NCI-H1417 treated with DMSO at 0.1 percent for 48 hours (cell line): ENCODE measurements at regions not wholly inside any gene's neighbourhood (a gene's known extent, or its start where the extent isn't known, plus 50 kb on each side); places are given as distances from the start of the nearest gene placed in this dataset.
"Not testable (repeated sequence)": the region's sequence is repeated elsewhere in the genome, so short reads cannot be mapped to it uniquely, and the experiment has no call there.

Source experiments
- DNase-seq: peaks from one replicate; lab custom pipeline; 2025; lab: John Stamatoyannopoulos, UW

GRCh38 chr4:117574085-117574484 lies 460.2 kb upstream of the NDST3 start:
- no peak for DNase-seq

DNA sequence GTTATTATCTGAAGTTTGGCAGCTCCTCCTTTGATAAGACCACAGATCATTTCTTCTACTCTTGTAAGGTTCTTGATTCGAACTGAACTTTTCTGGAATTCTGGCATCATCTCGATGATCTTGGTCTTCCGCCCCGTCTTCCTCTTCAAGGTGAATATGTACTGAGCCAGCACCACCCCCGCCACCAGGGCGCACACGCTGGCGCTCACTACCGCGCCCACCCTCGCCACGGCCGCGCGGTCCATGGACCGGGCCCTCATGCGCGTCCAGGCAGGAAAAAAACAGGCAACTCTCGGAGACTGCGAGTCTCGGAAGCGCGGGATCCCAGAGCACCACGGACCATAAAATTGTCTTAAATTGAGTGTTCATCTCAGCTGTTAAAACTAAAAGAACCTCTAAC lies 458.4 kb upstream of the NDST3 start:
- DNase-seq: no peak

DNA sequence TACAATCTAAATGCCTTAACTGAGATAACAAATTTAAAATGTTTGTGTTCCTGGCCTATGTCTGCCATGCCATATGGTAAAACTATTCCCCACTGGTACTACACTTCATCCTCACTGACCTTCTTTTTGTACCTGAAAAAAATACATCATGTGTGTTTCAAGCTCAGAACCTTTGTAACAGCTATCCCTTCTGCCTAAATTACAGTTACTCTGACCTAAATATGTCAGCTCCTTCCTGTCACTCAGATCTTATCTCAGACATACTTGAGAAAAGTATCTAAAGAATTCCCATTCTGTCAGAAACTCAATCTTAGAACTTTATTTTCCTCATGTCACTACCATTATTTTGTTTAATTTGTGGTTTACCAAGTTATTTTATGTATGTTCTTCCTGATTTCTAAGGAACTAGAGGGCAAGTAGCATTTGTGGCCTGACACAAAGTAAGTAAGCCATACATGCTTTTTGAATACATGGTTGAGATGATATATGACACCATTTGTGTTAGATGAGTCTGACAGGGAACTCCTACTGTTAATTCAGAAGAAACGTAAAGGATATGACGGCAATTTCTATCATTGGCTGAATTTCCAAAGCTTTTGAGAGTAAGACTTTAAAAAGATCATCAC lies 456.5 kb upstream of the NDST3 start:
- no peak for DNase-seq

DNA sequence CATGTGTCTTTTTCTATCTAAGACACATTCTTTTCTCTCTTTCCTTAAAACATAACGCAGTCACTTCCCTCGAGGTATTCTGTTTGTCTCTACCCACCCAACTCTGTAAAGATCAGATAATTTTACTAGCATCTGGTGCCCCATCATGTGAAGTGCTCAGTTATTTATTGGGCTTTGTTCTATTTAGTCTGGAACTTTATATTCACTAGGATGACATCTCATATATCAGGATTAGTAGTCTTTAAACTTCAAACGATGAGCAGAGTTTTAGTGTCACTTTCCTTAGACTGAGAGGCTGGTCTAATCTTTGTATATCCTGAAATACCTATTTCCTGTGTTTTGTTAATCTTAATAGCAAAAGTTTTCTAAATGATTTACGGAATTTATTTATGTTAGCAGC lies 445.5 kb upstream of the NDST3 start:
- DNase-seq: no peak

- DNase-seq: no peak
These were observed 437.3 kb upstream of the NDST3 start for GRCh38 chr4:117596917-117597480.

DNA sequence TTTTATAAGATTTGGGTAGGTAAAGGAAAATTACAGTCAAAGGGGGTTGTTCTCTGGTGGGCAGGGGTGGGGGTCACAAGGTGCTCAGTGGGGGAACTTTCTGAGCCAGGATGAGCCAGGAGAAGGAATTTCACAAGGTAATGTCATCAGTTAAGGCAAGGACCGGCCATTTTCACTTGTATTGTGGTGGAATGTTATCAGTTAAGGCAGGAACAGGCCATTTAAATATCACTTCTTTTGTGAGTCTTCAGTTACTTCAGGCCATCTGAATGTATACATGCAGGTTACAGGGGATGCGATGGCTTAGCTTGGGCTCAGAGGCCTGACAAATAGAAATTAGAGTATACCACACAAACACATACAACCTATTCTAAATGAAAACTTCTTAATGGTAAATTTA lies 434.9 kb upstream of the NDST3 start:
- not testable (repeated sequence) for DNase-seq

- not testable (repeated sequence) for DNase-seq
These were observed 433.4 kb upstream of the NDST3 start for GRCh38 chr4:117600936-117601335.

GRCh38 chr4:117610706-117611308 lies 423.5 kb upstream of the NDST3 start:
- DNase-seq: no peak

DNA sequence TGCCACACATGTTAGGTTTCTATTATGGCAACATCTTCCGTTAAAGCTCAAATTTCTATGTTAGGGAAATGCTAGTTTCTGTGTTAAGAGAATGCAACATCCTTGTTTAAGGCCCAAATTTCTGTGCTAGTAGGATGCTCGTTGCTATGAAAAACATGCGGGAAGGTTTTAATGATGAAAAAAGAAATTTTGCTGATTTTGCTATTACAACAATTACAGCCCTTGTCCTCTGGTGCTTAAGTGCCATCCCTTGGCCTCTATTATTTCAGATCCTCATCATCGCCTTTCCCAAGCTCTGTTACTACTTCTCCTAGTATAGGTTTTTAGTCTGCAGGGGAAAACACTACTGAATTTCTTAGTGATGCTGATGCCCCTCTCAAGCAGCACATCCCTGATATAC lies 412.6 kb upstream of the NDST3 start:
- no peak for DNase-seq

DNA sequence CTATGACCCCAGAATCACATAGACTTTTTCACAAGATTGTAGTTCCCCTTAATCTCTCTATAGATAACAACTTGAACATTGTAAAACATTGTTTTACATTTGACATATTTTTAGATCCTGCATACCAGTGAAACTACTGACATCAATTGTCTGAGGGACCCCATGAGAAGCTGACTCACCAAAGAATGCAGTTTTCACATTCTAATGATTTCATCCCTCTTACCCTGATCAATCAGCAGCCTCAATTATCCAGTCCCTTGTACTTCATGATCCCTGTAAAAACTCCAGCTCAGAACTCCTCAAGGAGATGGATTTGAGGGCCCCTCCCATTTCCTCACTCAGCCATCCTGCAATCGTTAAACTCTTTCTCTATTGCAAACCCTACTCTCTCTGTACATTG lies 411.0 kb upstream of the NDST3 start:
- DNase-seq: no peak

- DNase-seq: no peak
These were observed 407.6 kb upstream of the NDST3 start for GRCh38 chr4:117626664-117627063.

DNA sequence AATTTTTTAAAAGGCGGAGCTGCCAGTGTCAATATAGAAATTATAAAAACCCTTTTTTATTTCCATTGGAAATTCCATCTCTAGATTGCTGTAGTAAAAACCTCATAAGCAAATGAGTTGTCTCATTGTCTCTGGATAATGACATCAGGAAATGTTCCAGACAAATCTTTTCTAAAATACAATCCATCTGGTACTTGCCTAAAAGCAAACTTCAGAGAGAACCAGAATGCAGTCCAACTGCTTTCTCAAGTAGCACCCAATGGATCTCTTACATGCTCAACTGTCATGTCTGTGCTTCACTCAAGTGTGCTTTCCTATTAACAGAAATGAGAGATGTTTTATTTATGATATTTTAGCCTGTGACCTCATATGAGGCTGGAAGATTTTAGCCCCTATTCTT lies 399.6 kb upstream of the NDST3 start:
- no peak for DNase-seq

- DNase-seq: no peak
These were observed 396.9 kb upstream of the NDST3 start for GRCh38 chr4:117637347-117637746.

GRCh38 chr4:117640836-117641235 lies 393.4 kb upstream of the NDST3 start:
- DNase-seq: no peak

DNA sequence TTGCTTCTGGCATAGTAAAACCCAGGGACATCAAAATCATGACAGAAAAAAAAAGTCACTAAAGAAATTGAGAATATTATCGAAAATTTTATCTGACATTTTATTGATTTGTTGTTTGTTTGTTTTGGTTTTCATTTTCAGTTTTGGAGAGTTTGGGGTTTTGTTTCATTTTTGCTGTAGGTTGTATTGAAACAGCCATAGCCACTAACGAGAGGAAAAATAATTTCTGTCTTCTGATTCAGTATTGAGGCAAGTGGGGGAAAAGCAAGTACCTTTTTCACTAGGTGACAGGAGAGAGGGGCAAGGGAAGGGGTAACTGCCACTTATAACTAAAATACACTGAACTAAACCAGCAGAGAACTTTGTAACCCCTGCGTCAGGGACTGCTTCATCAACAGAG lies 392.8 kb upstream of the NDST3 start:
- DNase-seq: no peak

- DNase-seq: no peak
These were observed 380.2 kb upstream of the NDST3 start for GRCh38 chr4:117654079-117654478.

DNA sequence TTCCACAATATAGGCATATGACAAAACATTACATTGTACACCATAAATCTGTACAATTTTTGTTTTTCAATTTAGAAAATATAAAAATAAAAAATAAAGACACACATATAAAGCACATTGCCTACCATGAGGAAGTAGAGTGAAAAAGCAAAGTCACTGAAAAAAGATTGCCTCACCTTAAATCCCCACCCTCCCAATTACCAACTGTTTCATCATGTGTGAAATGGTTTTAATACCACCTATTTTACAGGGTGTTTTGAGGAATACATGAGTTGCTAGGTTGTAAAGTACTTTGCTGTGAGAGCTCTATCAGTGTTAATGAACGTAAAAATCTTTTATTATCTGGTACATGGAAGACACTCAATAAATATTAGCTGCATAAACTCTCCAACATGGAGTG lies 373.6 kb upstream of the NDST3 start:
- DNase-seq: no peak

DNA sequence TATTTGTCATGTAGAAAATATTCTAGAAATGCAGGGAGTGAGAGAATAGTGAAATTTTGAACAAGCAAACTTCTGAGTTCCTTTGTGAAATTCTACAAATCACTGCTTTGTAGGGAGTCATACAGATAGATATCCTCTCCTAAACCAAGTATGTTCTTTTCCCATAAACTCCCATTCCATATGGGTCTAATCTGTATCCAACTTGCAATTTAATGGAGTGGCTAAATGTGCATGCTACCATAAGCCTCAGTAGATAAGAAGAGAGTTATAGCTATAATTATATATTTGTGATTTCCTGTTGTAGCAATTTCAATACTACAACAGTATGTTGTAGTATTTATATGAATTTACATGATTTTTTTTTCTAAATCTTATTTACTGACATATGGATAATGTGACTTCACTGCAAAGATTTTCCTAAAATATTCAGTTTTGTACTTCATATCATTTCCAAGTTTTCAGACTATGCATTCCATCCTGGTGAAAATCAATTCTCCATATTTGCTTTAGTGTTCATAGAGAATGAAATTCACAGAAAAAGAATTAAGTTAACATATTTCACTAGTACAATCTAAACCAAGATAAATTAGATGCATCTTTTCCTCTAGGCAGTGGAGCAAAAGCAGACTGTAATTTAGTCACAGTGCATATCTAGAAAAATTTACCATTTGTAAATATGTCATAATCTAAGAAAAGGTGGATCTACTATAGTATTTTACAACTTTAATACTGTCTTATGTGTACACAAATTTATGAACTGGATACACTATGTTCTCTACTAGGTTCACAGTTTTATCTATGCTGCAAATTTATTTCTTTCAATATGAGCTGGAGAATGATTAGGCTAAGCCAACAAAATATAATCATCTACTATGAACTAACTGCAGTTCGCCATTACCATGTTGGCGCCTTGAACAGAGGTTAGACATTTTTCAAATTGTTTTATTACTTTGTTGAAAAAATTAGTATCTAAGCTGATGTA lies 372.9 kb upstream of the NDST3 start:
- no peak for DNase-seq

DNA sequence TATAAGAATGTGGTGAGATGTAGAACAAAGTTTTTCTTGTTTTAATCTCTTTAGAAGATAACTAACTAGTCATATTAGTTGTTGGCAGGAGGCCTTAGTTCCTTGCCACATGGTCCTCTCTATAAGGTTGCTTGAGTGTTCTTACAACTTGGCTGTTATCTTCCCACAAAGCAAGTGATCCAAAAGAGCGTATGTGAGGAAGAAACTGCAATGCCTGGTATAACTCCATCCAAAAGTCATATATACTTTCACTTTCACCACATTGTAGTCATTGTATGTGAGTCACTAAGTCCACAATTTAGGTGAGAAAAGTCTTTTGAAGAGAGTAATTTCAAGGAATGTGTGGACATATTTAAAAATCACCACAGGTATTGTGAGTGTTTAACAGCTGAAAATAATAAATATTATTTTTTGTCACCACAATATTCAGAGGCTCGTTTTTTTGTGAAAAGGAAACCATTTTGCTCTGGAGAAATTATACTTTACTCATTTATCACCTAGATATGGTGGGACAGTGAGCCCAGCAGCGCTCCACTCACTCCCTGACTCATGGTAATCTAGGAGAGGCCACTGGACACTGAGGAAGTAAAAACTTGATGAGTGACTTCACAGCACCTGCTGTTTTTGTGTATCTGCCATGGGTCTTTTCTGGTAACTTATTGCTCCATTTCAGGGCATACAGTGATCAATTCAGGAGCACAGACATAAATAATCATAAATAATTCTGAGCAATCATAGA lies 369.4 kb upstream of the NDST3 start:
- no peak for DNase-seq

DNA sequence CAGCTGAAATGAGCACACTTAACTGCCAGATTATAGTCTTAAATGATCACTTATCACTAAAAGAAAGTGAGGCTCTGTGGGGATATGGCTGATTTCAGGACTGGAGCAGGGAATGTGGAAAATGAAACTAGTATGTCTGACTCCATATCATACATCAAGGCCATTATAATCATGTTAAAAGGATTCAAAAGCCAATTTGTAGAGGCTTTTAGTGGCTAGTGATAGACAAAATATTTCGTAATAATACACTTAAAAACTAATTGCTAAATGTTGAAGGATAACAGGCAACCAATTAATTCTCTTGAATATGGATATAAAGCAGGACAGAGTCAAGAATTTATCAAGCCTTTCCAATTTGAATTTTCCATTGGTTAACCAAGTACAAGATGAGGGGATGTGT lies 358.1 kb upstream of the NDST3 start:
- DNase-seq: no peak

GRCh38 chr4:117678861-117679260 lies 355.4 kb upstream of the NDST3 start:
- DNase-seq: no peak
